CD4-positive, alpha-beta T cell treated with Interleukin-17A for 4 hours (primary cell): ENCODE measurements at regions not wholly inside any gene's neighbourhood (a gene's known extent, or its start where the extent isn't known, plus 50 kb on each side); places are given as distances from the start of the nearest gene placed in this dataset.

Experiments used
- DNase-seq: peaks from one replicate; pipeline ENCODE4 v3.0.0-alpha.2; 2020; ENCODE audit warnings: mixed read lengths

GRCh38 chr14:61894452-61895077, 132.3 kb downstream of the SNAPC1 start:
- peak; percentile 70 for DNase-seq

GRCh38 chr14:61897300-61897699, 135.1 kb downstream of the SNAPC1 start:
- DNase-seq, result no peak

- no peak for DNase-seq
Observed at GRCh38 chr14:61898568-61898967, 136.3 kb downstream of the SNAPC1 start.

- no peak for DNase-seq
Observed at GRCh38 chr14:61899497-61899896, 137.3 kb downstream of the SNAPC1 start.

GRCh38 chr14:61904946-61905345, 142.7 kb downstream of the SNAPC1 start:
- DNase-seq, result no peak

- peak; percentile 3 for DNase-seq
Observed at GRCh38 chr14:61911574-61911973, 149.4 kb downstream of the SNAPC1 start.

- no peak for DNase-seq
Observed at GRCh38 chr14:61918998-61919397, 156.8 kb downstream of the SNAPC1 start.

GRCh38 chr14:61923348-61923747, 161.1 kb downstream of the SNAPC1 start:
- DNase-seq, result no peak

GRCh38 chr14:61925043-61925442, 162.8 kb downstream of the SNAPC1 start:
- DNase-seq, result peak; percentile 14

GRCh38 chr14:61925732-61926435, 163.7 kb downstream of the SNAPC1 start:
- no peak for DNase-seq

- no peak for DNase-seq
Observed at GRCh38 chr14:61927060-61927459, 164.8 kb downstream of the SNAPC1 start.

- no peak for DNase-seq
Observed at GRCh38 chr14:61927520-61927919, 165.3 kb downstream of the SNAPC1 start.

- no peak for DNase-seq
Observed at GRCh38 chr14:61928300-61928699, 166.1 kb downstream of the SNAPC1 start.

- no peak for DNase-seq
Observed at GRCh38 chr14:61928701-61929100, 166.5 kb downstream of the SNAPC1 start.

GRCh38 chr14:61929651-61930050, 167.4 kb downstream of the SNAPC1 start:
- DNase-seq, result no peak

- no peak for DNase-seq
Observed at GRCh38 chr14:61930101-61930857, 168.1 kb downstream of the SNAPC1 start.

- DNase-seq, result no peak
Observed at GRCh38 chr14:61932974-61933373, 170.8 kb downstream of the SNAPC1 start.

- no peak for DNase-seq
Observed at GRCh38 chr14:61934385-61934784, 172.2 kb downstream of the SNAPC1 start.

GRCh38 chr14:61939776-61940175, 177.6 kb downstream of the SNAPC1 start:
- DNase-seq, result no peak

- DNase-seq, result no peak
Observed at GRCh38 chr14:61940666-61941420, 178.6 kb downstream of the SNAPC1 start.

GRCh38 chr14:61941421-61942150, 179.4 kb downstream of the SNAPC1 start:
- no peak for DNase-seq

- DNase-seq, result no peak
Observed at GRCh38 chr14:61948376-61948775, 186.2 kb downstream of the SNAPC1 start.
